Activated CD8-positive, alpha-beta memory T cell treated with anti-CD3 and anti-CD28 coated beads, Interleukin-2, amount 10 ng/mL, durations not matched to agents 7 days and 5 days (primary cell): ENCODE measurements at regions not wholly inside any gene's neighbourhood (a gene's known extent, or its start where the extent isn't known, plus 50 kb on each side); places are given as distances from the start of the nearest gene placed in this dataset. TPM values are rescaled to one million over a fixed set of nuclear protein-coding genes. Genes with fewer than 3 reads are reported as not detected.

ENCODE experiments used
- ATAC-seq: fragments of 150-1000 bp; cut with Tn5 transposase; one replicate; pipeline ENCODE4 v1.10.0; 2021; ENCODE audit warnings: moderate library complexity
- CTCF ChIA-PET: fragments of 350-600 bp; sonication (Branson Sonifier 250); formaldehyde crosslinking; loops from one replicate; lab custom pipeline; 2021; ENCODE audit warnings: antibody characterized with exemption; lab: Charles Lee
- DNase-seq: peaks from one replicate; pipeline ENCODE4 v3.0.0-alpha.2; 2020
- H3K27ac Mint-ChIP-seq: one replicate; pipeline ENCODE4 v1.8.0; 2021; ENCODE audit warnings: mild to moderate bottlenecking, mixed read lengths
- H3K27me3 Mint-ChIP-seq: one replicate; pipeline ENCODE4 v1.8.0; 2021; ENCODE audit warnings: mixed read lengths
- H3K36me3 Mint-ChIP-seq: one replicate; pipeline ENCODE4 v1.8.0; 2021; ENCODE audit warnings: mild to moderate bottlenecking, mixed read lengths
- H3K4me1 Mint-ChIP-seq: one replicate; pipeline ENCODE4 v1.8.0; 2021; ENCODE audit warnings: mixed read lengths
- H3K4me3 Mint-ChIP-seq: one replicate; pipeline ENCODE4 v1.8.0; 2021; ENCODE audit warnings: mild to moderate bottlenecking, moderate library complexity, mixed read lengths
- H3K9me3 Mint-ChIP-seq: one replicate; pipeline ENCODE4 v1.8.0; 2022; ENCODE audit warnings: low read depth, mixed read lengths
- microRNA-seq: library from miRNA; unstranded; fragments of <30 nt; microRNA quantifications from one replicate; pipeline ENCODE4 v1.2.0, GENCODE V29; 2022

GRCh38 chr2:56127010-56127409 lies 56.8 kb upstream of the CCDC85A start:
- no peak overlapping the region for H3K4me3 Mint-ChIP-seq
- no peaks in the 10 kb centered on the region for H3K36me3 Mint-ChIP-seq
- no peaks in the 10 kb centered on the region for H3K9me3 Mint-ChIP-seq
- no peaks in the 10 kb centered on the region for H3K27me3 Mint-ChIP-seq
- no peaks in the 10 kb centered on the region for H3K4me1 Mint-ChIP-seq
- ATAC-seq (no peak), DNase-seq (no peak)
- CTCF ChIA-PET: no interaction called here
- H3K27ac Mint-ChIP-seq: no peak overlapping the region

- CTCF ChIA-PET: interaction anchor here (1.2 kb wide), 1 partner anchor 15 kb away, joined by 3 read pairs; no protein-coding TSS in a partner anchor
Measured at GRCh38 chr2:56127463-56128152, 56.2 kb upstream of the CCDC85A start.

GRCh38 chr2:56128235-56128634 lies 55.6 kb upstream of the CCDC85A start:
- no peaks in the 10 kb centered on the region for H3K4me1 Mint-ChIP-seq
- DNase-seq: no peak
- no peaks in the 10 kb centered on the region for H3K36me3 Mint-ChIP-seq
- ATAC-seq: no peak
- H3K9me3 Mint-ChIP-seq: no peaks in the 10 kb centered on the region
- H3K4me3 Mint-ChIP-seq: no peak overlapping the region
- no peak overlapping the region for H3K27ac Mint-ChIP-seq
- no peaks in the 10 kb centered on the region for H3K27me3 Mint-ChIP-seq
- CTCF ChIA-PET: interaction anchor here (1.2 kb wide), 1 partner anchor 16 kb away, joined by 3 read pairs; no protein-coding TSS in a partner anchor

More at GRCh38 chr2:56127463-56128152, 56.2 kb upstream of the CCDC85A start:
- no peaks in the 10 kb centered on the region for H3K9me3 Mint-ChIP-seq
- ATAC-seq: no peak
- H3K4me3 Mint-ChIP-seq: no peak overlapping the region
- H3K36me3 Mint-ChIP-seq: no peaks in the 10 kb centered on the region
- H3K4me1 Mint-ChIP-seq: no peaks in the 10 kb centered on the region
- H3K27ac Mint-ChIP-seq: no peak overlapping the region
- H3K27me3 Mint-ChIP-seq: no peaks in the 10 kb centered on the region
- no peak for DNase-seq

- Mint-ChIP-seq H3K4me3 (no peak overlapping the region), H3K4me1 (no peaks in the 10 kb centered on the region), H3K9me3 (no peaks in the 10 kb centered on the region), H3K36me3 (no peaks in the 10 kb centered on the region), H3K27ac (no peak overlapping the region), H3K27me3 (no peaks in the 10 kb centered on the region)
- no peak for ATAC-seq
- no peak for DNase-seq
- CTCF ChIA-PET: interaction anchor here (1.2 kb wide), 1 partner anchor 413 kb away, joined by 4 read pairs; no protein-coding TSS in a partner anchor
Measured at GRCh38 chr2:56130463-56131070, 53.2 kb upstream of the CCDC85A start.

GRCh38 chr2:56132138-56132537 lies 51.7 kb upstream of the CCDC85A start:
- Mint-ChIP-seq H3K27me3 (no peaks in the 10 kb centered on the region), H3K4me1 (no peaks in the 10 kb centered on the region), H3K27ac (no peak overlapping the region), H3K9me3 (no peaks in the 10 kb centered on the region), H3K4me3 (no peak overlapping the region), H3K36me3 (no peaks in the 10 kb centered on the region)
- ATAC-seq (no peak), DNase-seq (no peak)
- CTCF ChIA-PET: no interaction called here

- H3K27me3 Mint-ChIP-seq: no peaks in the 10 kb centered on the region
- H3K27ac Mint-ChIP-seq: no peak overlapping the region
- no peaks in the 10 kb centered on the region for H3K9me3 Mint-ChIP-seq
- no peaks in the 10 kb centered on the region for H3K36me3 Mint-ChIP-seq
- no peaks in the 10 kb centered on the region for H3K4me1 Mint-ChIP-seq
- DNase-seq (no peak), ATAC-seq (no peak)
- CTCF ChIA-PET: no interaction called here
- H3K4me3 Mint-ChIP-seq: no peak overlapping the region
Measured at GRCh38 chr2:56133441-56133840, 50.3 kb upstream of the CCDC85A start.

- H3K9me3 Mint-ChIP-seq: no peaks in the 10 kb centered on the region
- ATAC-seq (no peak), DNase-seq (no peak)
- H3K27me3 Mint-ChIP-seq: no peaks in the 10 kb centered on the region
- CTCF ChIA-PET: no interaction called here
- no peak overlapping the region for H3K4me3 Mint-ChIP-seq
- no peaks in the 10 kb centered on the region for H3K36me3 Mint-ChIP-seq
- H3K4me1 Mint-ChIP-seq: no peaks in the 10 kb centered on the region
- no peak overlapping the region for H3K27ac Mint-ChIP-seq
Measured at GRCh38 chr2:56133931-56134629, 49.7 kb upstream of the CCDC85A start.

Small RNA genes lying in the stretch of these regions (microRNA-seq; reads per million reads assigned to microRNA genes)
- gene MIR216A (not detected), gene MIR216B (not detected), gene MIR217 (not detected)
